ENCODE measurements at regions not wholly inside any gene's neighbourhood (a gene's known extent, or its start where the extent isn't known, plus 50 kb on each side); places are given as distances from the start of the nearest gene placed in this dataset.

GRCh38 chr10:110402077-110402416 is 95.7 kb upstream of the DUSP5 start:
- H3K27me3 ChIP-seq: no peaks in the 10 kb centered on the region
- in situ Hi-C loops (cut with MboI; ENCODE audit: low pct_ligation_motif_present in 1 of 4, low pct_unique_long_range_greater_than_20kb in 1 of 4, low sequenced_read_pairs in 3 of 4): no loop called here
- no peak overlapping the region for H3K27ac ChIP-seq
- intact Hi-C loops (cut with DNase I; ENCODE audit: low total_unique reads): no loop called here
- no peak overlapping the region for H3K4me3 ChIP-seq
- TF ChIP-seq EP300 (IDR thresholded peaks at IDR 0.05; ENCODE audit: low read depth) (no peak), POLR2A (IDR thresholded peaks at IDR 0.05) (no peak), CTCF (IDR thresholded peaks at IDR 0.05) (no peak), POLR2AphosphoS5 (IDR thresholded peaks at IDR 0.05) (no peak)
- WGBS, 2 donors (ENCODE audit: low coverage in 1 of 2): 92 to 100% methylated on average over 2 to 8 of the region's 8 CpGs
- no peaks in the 10 kb centered on the region for H3K36me3 ChIP-seq
- H3K9me3 ChIP-seq: no peaks in the 10 kb centered on the region
- DNase-seq: no peak
- peaks cover 8 to 35% (median 16%) of the 10 kb centered on the region in 4 donors for H3K4me1 ChIP-seq

GRCh38 chr10:110403593-110403992 is 94.1 kb upstream of the DUSP5 start:
- Histone ChIP-seq H3K27me3 (no peaks in the 10 kb centered on the region), H3K27ac (no peak overlapping the region), H3K9me3 (no peaks in the 10 kb centered on the region), H3K36me3 (no peaks in the 10 kb centered on the region), H3K4me1 (peaks cover 6 to 28% (median 13%) of the 10 kb centered on the region in 4 donors), H3K4me3 (no peak overlapping the region)
- TF ChIP-seq EP300 (IDR thresholded peaks at IDR 0.05; ENCODE audit: low read depth) (no peak), POLR2AphosphoS5 (IDR thresholded peaks at IDR 0.05) (no peak), CTCF (IDR thresholded peaks at IDR 0.05) (no peak), POLR2A (IDR thresholded peaks at IDR 0.05) (no peak)
- 86 to 96% methylated on average over 3 to 9 of the region's 9 CpGs for WGBS, 2 donors (ENCODE audit: low coverage in 1 of 2)
- intact Hi-C loops (cut with DNase I; ENCODE audit: low total_unique reads) (no loop called here), in situ Hi-C loops (cut with MboI; ENCODE audit: low pct_ligation_motif_present in 1 of 4, low pct_unique_long_range_greater_than_20kb in 1 of 4, low sequenced_read_pairs in 3 of 4) (no loop called here)
- DNase-seq: no peak

DNA sequence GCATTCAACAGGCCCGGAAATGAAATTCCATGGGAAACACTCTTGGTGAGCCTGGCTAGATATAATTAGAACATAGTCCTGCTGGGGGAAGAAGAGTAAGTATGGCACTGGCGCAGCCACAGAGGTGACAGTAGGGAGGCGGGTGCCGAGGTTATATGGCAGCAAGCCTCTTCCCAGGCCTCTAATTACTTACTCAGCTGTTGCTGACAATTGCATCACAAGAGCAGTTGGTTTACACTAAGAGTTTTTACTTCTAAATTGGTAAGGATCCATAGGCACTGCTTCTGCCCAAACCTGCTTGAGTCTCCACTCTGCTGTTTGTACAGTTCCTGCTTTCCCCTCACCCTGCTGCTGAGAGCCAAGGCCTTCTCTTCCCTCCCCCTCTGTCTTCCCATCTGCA is 93.3 kb upstream of the DUSP5 start:
- Histone ChIP-seq H3K4me3 (no peak overlapping the region), H3K27ac (no peak overlapping the region), H3K27me3 (no peaks in the 10 kb centered on the region), H3K9me3 (no peaks in the 10 kb centered on the region), H3K4me1 (peaks cover 0 to 20% (median 7%) of the 10 kb centered on the region in 4 donors), H3K36me3 (no peaks in the 10 kb centered on the region)
- in situ Hi-C loops (cut with MboI; ENCODE audit: low pct_ligation_motif_present in 1 of 4, low pct_unique_long_range_greater_than_20kb in 1 of 4, low sequenced_read_pairs in 3 of 4) (no loop called here), intact Hi-C loops (cut with DNase I; ENCODE audit: low total_unique reads) (no loop called here)
- no peak for DNase-seq
- TF ChIP-seq EP300 (IDR thresholded peaks at IDR 0.05; ENCODE audit: low read depth) (no peak), CTCF (IDR thresholded peaks at IDR 0.05) (no peak), POLR2A (IDR thresholded peaks at IDR 0.05) (no peak), POLR2AphosphoS5 (IDR thresholded peaks at IDR 0.05) (no peak)
- 91 to 100% methylated on average over 1 to 4 of the region's 4 CpGs for WGBS, 2 donors (ENCODE audit: low coverage in 1 of 2)

DNA sequence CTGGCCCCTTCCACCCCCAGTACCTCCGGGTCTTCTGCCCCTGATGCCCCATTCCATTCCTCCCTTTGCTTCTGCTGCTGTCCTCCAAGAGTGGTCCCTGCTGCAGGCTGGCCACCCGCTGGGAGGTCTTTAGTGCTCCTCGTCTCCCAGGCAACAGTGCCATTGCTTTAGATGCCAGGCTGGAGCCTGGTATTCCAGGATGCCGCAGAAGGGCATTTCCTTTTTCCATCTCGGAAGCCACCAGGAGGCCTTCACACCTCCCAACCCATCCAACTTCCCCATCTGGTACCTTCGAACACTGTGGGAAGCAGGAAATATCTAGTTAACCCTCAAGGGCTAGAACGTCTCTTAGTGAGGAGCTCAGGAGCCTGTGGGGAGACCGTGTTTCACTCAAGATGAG is 92.9 kb upstream of the DUSP5 start:
- Histone ChIP-seq H3K27ac (no peak overlapping the region), H3K36me3 (no peaks in the 10 kb centered on the region), H3K4me3 (no peak overlapping the region), H3K9me3 (no peaks in the 10 kb centered on the region), H3K4me1 (peaks cover 1 to 17% (median 5%) of the 10 kb centered on the region in 4 donors), H3K27me3 (no peaks in the 10 kb centered on the region)
- no peak for DNase-seq
- WGBS, 2 donors (ENCODE audit: low coverage in 1 of 2): 84 to 100% methylated on average over 2 to 8 of the region's 8 CpGs
- in situ Hi-C loops (cut with MboI; ENCODE audit: low pct_ligation_motif_present in 1 of 4, low pct_unique_long_range_greater_than_20kb in 1 of 4, low sequenced_read_pairs in 3 of 4) (no loop called here), intact Hi-C loops (cut with DNase I; ENCODE audit: low total_unique reads) (no loop called here)
- TF ChIP-seq CTCF (IDR thresholded peaks at IDR 0.05) (no peak), POLR2AphosphoS5 (IDR thresholded peaks at IDR 0.05) (no peak), POLR2A (IDR thresholded peaks at IDR 0.05) (no peak), EP300 (IDR thresholded peaks at IDR 0.05; ENCODE audit: low read depth) (no peak)
